Effector memory CD4-positive, alpha-beta T cell (primary cell): ENCODE measurements at regions not wholly inside any gene's neighbourhood (a gene's known extent, or its start where the extent isn't known, plus 50 kb on each side); places are given as distances from the start of the nearest gene placed in this dataset.

Experiments
- DNase-seq, 3 donors: peaks; one replicate each; pipeline ENCODE4 v3.0.0-alpha.2; 2020
- H3K27ac ChIP-seq: 2 replicates; pipeline ENCODE4 v1.7.0; 2013; ENCODE audit warnings: mild to moderate bottlenecking, low read length, moderate library complexity; ENCODE audit not compliant: insufficient read depth, poor library complexity, severe bottlenecking
- H3K27me3 ChIP-seq: replicated peaks from 2 replicates; pipeline ENCODE4 v1.7.0; 2013; ENCODE audit warnings: mild to moderate bottlenecking, low read length; ENCODE audit not compliant: insufficient read depth, control insufficient read depth, poor library complexity, severe bottlenecking
- H3K36me3 ChIP-seq: 2 replicates; pipeline ENCODE4 v1.7.0; 2013; ENCODE audit warnings: mild to moderate bottlenecking, low read length, moderate library complexity; ENCODE audit not compliant: control insufficient read depth, insufficient read depth
- H3K4me1 ChIP-seq: 2 replicates; pipeline ENCODE4 v1.7.0; 2013; ENCODE audit warnings: low read length, mild to moderate bottlenecking; ENCODE audit not compliant: control insufficient read depth, insufficient read depth, poor library complexity, severe bottlenecking
- H3K4me3 ChIP-seq: 2 replicates; pipeline ENCODE4 v1.7.0; 2013; ENCODE audit warnings: low read length, low read depth, mild to moderate bottlenecking; ENCODE audit not compliant: insufficient read depth, poor library complexity, severe bottlenecking
- H3K9me3 ChIP-seq: 2 replicates; pipeline ENCODE4 v1.7.0; 2013; ENCODE audit warnings: mild to moderate bottlenecking, low read length, moderate library complexity; ENCODE audit not compliant: control insufficient read depth

- Histone ChIP-seq H3K27me3 (no peaks in the 10 kb centered on the region), H3K36me3 (no peaks in the 10 kb centered on the region), H3K4me3 (no peak overlapping the region), H3K27ac (no peak overlapping the region), H3K4me1 (no peaks in the 10 kb centered on the region), H3K9me3 (no peaks in the 10 kb centered on the region)
- DNase-seq, result no peak
These were observed 750.0 kb downstream of the TBC1D32 start for GRCh38 chr6:120584111-120584760.

- Histone ChIP-seq H3K9me3 (no peaks in the 10 kb centered on the region), H3K4me1 (no peaks in the 10 kb centered on the region), H3K27me3 (no peaks in the 10 kb centered on the region), H3K36me3 (no peaks in the 10 kb centered on the region), H3K4me3 (no peak overlapping the region), H3K27ac (no peak overlapping the region)
- no peak for DNase-seq
These were observed 758.2 kb downstream of the TBC1D32 start for GRCh38 chr6:120576061-120576460.

- H3K4me3 ChIP-seq, result no peak overlapping the region
- H3K4me1 ChIP-seq, result no peaks in the 10 kb centered on the region
- no peaks in the 10 kb centered on the region for H3K9me3 ChIP-seq
- no peaks in the 10 kb centered on the region for H3K27me3 ChIP-seq
- no peak overlapping the region for H3K27ac ChIP-seq
- no peak for DNase-seq
- H3K36me3 ChIP-seq, result no peaks in the 10 kb centered on the region
These were observed 764.6 kb downstream of the TBC1D32 start for GRCh38 chr6:120569714-120570113.

- no peaks in the 10 kb centered on the region for H3K4me1 ChIP-seq
- DNase-seq, result no peak
- H3K27ac ChIP-seq, result no peak overlapping the region
- H3K9me3 ChIP-seq, result no peaks in the 10 kb centered on the region
- no peaks in the 10 kb centered on the region for H3K36me3 ChIP-seq
- no peak overlapping the region for H3K4me3 ChIP-seq
- no peaks in the 10 kb centered on the region for H3K27me3 ChIP-seq
These were observed 769.5 kb downstream of the TBC1D32 start for GRCh38 chr6:120564779-120565178.

- Histone ChIP-seq H3K9me3 (no peaks in the 10 kb centered on the region), H3K36me3 (no peaks in the 10 kb centered on the region), H3K27ac (no peak overlapping the region), H3K27me3 (no peaks in the 10 kb centered on the region), H3K4me3 (no peak overlapping the region), H3K4me1 (no peaks in the 10 kb centered on the region)
- no peak for DNase-seq
These were observed 776.0 kb downstream of the TBC1D32 start for GRCh38 chr6:120558294-120558693.

GRCh38 chr6:120557554-120557953 lies 776.7 kb downstream of the TBC1D32 start:
- H3K9me3 ChIP-seq, result no peaks in the 10 kb centered on the region
- H3K4me3 ChIP-seq, result no peak overlapping the region
- H3K27ac ChIP-seq, result no peak overlapping the region
- no peaks in the 10 kb centered on the region for H3K4me1 ChIP-seq
- no peaks in the 10 kb centered on the region for H3K27me3 ChIP-seq
- no peaks in the 10 kb centered on the region for H3K36me3 ChIP-seq
- DNase-seq, result no peak

GRCh38 chr6:120556491-120556890 lies 777.8 kb downstream of the TBC1D32 start:
- no peak for DNase-seq
- Histone ChIP-seq H3K27ac (no peak overlapping the region), H3K27me3 (no peaks in the 10 kb centered on the region), H3K4me3 (no peak overlapping the region), H3K9me3 (no peaks in the 10 kb centered on the region), H3K36me3 (no peaks in the 10 kb centered on the region), H3K4me1 (no peaks in the 10 kb centered on the region)

GRCh38 chr6:120553353-120553752 lies 780.9 kb downstream of the TBC1D32 start:
- H3K4me1 ChIP-seq, result no peaks in the 10 kb centered on the region
- no peaks in the 10 kb centered on the region for H3K36me3 ChIP-seq
- no peak overlapping the region for H3K4me3 ChIP-seq
- H3K27ac ChIP-seq, result no peak overlapping the region
- H3K27me3 ChIP-seq, result no peaks in the 10 kb centered on the region
- DNase-seq, result no peak
- no peaks in the 10 kb centered on the region for H3K9me3 ChIP-seq

GRCh38 chr6:120545353-120545752 lies 788.9 kb downstream of the TBC1D32 start:
- DNase-seq, result no peak

GRCh38 chr6:120534954-120535353 lies 799.3 kb downstream of the TBC1D32 start:
- Histone ChIP-seq H3K27me3 (no peaks in the 10 kb centered on the region), H3K9me3 (no peaks in the 10 kb centered on the region), H3K36me3 (no peaks in the 10 kb centered on the region), H3K4me3 (no peak overlapping the region), H3K4me1 (no peaks in the 10 kb centered on the region), H3K27ac (no peak overlapping the region)
- DNase-seq, result no peak

More at GRCh38 chr6:120545353-120545752, 788.9 kb downstream of the TBC1D32 start:
- no peak overlapping the region for H3K4me3 ChIP-seq
- H3K27me3 ChIP-seq, result no peaks in the 10 kb centered on the region
- no peaks in the 10 kb centered on the region for H3K36me3 ChIP-seq
- no peaks in the 10 kb centered on the region for H3K4me1 ChIP-seq
- H3K9me3 ChIP-seq, result no peaks in the 10 kb centered on the region
- H3K27ac ChIP-seq, result no peak overlapping the region
